Ovary (tissue), 7 donors: ENCODE measurements at regions not wholly inside any gene's neighbourhood (a gene's known extent, or its start where the extent isn't known, plus 50 kb on each side); places are given as distances from the start of the nearest gene placed in this dataset.

Experiments
- DNase-seq, 5 donors: peaks; one replicate each; pipeline ENCODE4 v3.0.0-alpha.2; 2019 to 2020
- H3K27ac ChIP-seq, 2 donors: fragments of 200-600 bp; one replicate each; pipeline versions ENCODE4 v1.5.1 to v1.8.0; 2019 to 2022
- H3K27me3 ChIP-seq: fragments of 200-600 bp; one replicate; pipeline ENCODE4 v1.8.0; 2022
- H3K36me3 ChIP-seq: fragments of 200-600 bp; sonication (generic); one replicate; pipeline ENCODE4 v1.5.1; 2019
- H3K4me1 ChIP-seq: one replicate; pipeline ENCODE4 v1.8.1; 2013; ENCODE audit warnings: mild to moderate bottlenecking, moderate library complexity; ENCODE audit not compliant: insufficient read depth
- H3K4me3 ChIP-seq: fragments of 200-600 bp; sonication (generic); one replicate; pipeline ENCODE4 v1.5.1; 2017
- H3K9me3 ChIP-seq, 2 donors: fragments of 200-600 bp in 1 of 2; sonication (generic) in 1 of 2; one replicate each; pipeline versions ENCODE4 v1.5.1 to v1.8.1; 2013 to 2019; ENCODE audit warnings: mild to moderate bottlenecking in 1 of 2, moderate library complexity in 1 of 2
- EP300 ChIP-seq: sonication (generic); formaldehyde crosslinking; IDR thresholded peaks from one replicate; pipeline ENCODE4 v1.6.1; 2017; ENCODE audit warnings: antibody characterized with exemption
- POLR2A ChIP-seq: fragments of 450-650 bp; IDR thresholded peaks from one replicate; pipeline ENCODE4 v1.6.1; 2017; ENCODE audit warnings: antibody characterized with exemption, mild to moderate bottlenecking, moderate library complexity
- whole genome bisulfite sequencing, 3 donors: extraction: QIAGEN DNeasy Blood & Tissue Kit in 1 of 3; methylation state at CpG; one replicate each; pipeline versions ENCODE4 v1.1.5 to v1.1.7; 2013 to 2017; 5-methylcytosine and 5-hydroxymethylcytosine counted together
- intact Hi-C, 4 donors: fragments of 100-400 bp; cut with DNase I; formaldehyde crosslinking; loops; one replicate each; pipeline versions ENCODE4 v1.11.0 to v1.15.1; 2022 to 2023
- TF ChIP-seq, protein P1 (sequence below), 3 donors: fragments of 450-650 bp in 2 of 3; fragments of 200-600 bp in 1 of 3; IDR thresholded peaks; one replicate each; pipeline versions ENCODE4 v1.5.1 to v1.8.0; 2016 to 2022; ENCODE audit warnings: antibody characterized with exemption in 3 of 3, mild to moderate bottlenecking in 1 of 3
- donor health status: DM: no; HTN: no; CAD: no; lungs with moderate emphysema.
- donor health status: DM: no; HTN: no; CAD: no.
- donor health status: Bipolar disorder and iron deficiency.
- donor health status: DM: no; HTN: no; CAD: no.
- donor health status: DM: yes; HTN: yes; CAD: no.

DNA sequence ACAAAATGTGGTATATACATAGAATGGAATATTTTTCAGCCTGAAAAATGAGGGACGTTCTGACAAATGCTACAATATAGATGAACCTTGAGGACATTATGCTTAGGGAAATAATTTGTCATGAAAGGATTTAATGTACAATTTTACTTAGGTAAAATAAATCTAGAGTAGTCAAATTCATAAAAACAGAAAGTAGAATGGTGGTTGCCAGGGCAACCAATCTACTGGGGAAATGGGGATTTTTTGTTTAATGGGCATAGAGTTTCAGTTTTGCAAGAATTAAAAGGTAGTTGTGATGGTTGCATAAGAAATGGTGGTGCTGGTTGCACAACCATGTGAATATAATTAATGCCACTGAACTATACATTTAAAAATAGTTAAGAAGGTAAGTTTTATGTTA is 296.0 kb upstream of the SP4 start:
- Histone ChIP-seq H3K4me1 (no peaks in the 10 kb centered on the region), H3K4me3 (no peak overlapping the region), H3K27ac (no peak overlapping the region), H3K9me3 (no peaks in the 10 kb centered on the region), H3K36me3 (no peaks in the 10 kb centered on the region), H3K27me3 (no peaks in the 10 kb centered on the region)
- intact Hi-C loops, result no loop called here
- no peak for DNase-seq
- 68 to 88% (median 78%) methylated on average over 1 of the region's 1 CpG for WGBS, 3 donors
- TF ChIP-seq EP300 (no peak), POLR2A (no peak)
- TF ChIP-seq, protein P1, sequence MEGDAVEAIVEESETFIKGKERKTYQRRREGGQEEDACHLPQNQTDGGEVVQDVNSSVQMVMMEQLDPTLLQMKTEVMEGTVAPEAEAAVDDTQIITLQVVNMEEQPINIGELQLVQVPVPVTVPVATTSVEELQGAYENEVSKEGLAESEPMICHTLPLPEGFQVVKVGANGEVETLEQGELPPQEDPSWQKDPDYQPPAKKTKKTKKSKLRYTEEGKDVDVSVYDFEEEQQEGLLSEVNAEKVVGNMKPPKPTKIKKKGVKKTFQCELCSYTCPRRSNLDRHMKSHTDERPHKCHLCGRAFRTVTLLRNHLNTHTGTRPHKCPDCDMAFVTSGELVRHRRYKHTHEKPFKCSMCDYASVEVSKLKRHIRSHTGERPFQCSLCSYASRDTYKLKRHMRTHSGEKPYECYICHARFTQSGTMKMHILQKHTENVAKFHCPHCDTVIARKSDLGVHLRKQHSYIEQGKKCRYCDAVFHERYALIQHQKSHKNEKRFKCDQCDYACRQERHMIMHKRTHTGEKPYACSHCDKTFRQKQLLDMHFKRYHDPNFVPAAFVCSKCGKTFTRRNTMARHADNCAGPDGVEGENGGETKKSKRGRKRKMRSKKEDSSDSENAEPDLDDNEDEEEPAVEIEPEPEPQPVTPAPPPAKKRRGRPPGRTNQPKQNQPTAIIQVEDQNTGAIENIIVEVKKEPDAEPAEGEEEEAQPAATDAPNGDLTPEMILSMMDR (IDR thresholded peaks at IDR 0.05), result no peak

DNA sequence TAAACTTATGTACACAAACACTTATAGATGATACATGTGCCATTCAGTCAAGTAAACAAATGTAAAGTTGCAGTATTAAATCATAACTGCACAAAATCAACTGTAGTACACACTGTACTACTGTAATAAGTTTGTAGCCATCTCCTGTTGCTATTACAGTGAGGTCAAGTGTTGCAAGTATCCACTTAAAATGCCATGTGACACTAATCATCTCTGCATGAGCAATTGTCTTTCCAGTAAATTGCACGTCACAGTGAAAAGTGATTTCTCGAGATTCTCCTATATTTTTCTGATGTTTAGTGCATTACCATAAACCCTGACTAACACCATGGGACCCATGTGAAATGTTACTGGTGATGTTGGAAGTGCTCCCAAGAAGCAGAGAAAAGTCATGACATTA is 293.3 kb upstream of the SP4 start:
- no peaks in the 10 kb centered on the region for H3K36me3 ChIP-seq
- 66 to 83% (median 81%) methylated on average over 2 of the region's 2 CpGs for WGBS, 3 donors

DNA sequence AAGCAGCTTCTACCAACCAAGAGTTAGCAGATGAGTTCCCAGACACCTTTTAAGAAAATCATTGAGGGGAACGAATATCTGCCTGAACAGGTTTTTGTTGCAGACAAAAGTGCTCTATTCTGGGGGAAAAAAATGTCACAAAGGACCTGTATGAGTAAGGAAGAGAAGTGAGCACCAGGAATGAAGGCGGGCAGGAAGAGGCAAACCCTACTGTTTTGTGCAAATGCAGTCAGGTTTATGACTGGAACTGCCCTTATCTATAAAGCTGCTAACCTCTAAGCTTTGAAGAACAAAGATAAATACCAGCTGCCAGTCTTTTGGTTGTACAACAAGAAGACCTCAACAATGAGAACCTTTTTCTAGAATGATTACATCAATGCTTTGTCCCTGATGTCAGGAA is 292.4 kb upstream of the SP4 start:
- no peaks in the 10 kb centered on the region for H3K27me3 ChIP-seq
- H3K4me1 ChIP-seq, result no peaks in the 10 kb centered on the region
- WGBS, 3 donors, result 75 to 89% (median 78%) methylated on average over 2 of the region's 2 CpGs
- H3K36me3 ChIP-seq, result no peaks in the 10 kb centered on the region
- no peaks in the 10 kb centered on the region for H3K9me3 ChIP-seq
- no peak for DNase-seq
- no peak overlapping the region for H3K4me3 ChIP-seq
- H3K27ac ChIP-seq, result no peak overlapping the region
- TF ChIP-seq POLR2A, result no peak
- TF ChIP-seq, protein P1 (IDR thresholded peaks at IDR 0.05), result no peak
- no peak for TF ChIP-seq EP300
- intact Hi-C loops, result no loop called here

More for the DNA sequence above, 293.3 kb upstream of the SP4 start:
- TF ChIP-seq POLR2A, result no peak
- TF ChIP-seq EP300, result no peak
- TF ChIP-seq, protein P1 (IDR thresholded peaks at IDR 0.05), result no peak
- intact Hi-C loops, result no loop called here
- Histone ChIP-seq H3K4me1 (no peaks in the 10 kb centered on the region), H3K27ac (no peak overlapping the region), H3K4me3 (no peak overlapping the region), H3K27me3 (no peaks in the 10 kb centered on the region), H3K9me3 (no peaks in the 10 kb centered on the region)
- DNase-seq, result no peak

DNA sequence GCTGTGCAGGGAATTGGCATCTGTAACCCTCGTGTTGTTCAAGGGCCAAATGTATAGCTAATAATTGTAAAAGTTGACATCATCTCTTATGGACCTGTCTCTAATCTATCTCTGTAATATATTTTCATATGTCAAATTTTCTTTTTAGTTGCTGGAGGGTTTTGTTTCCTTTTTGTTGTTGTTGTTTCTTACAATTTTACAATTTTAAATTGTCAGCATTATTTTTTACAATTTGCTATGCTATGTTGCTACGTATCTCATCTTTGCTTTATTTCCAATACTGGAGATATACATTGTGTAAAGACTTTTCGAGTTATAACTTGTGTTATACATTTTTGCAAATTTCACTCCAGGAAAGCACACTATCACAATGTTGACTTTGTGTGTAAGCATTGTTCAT is 290.2 kb upstream of the SP4 start:
- H3K27ac ChIP-seq, result no peak overlapping the region
- DNase-seq, result no peak
- H3K9me3 ChIP-seq, result no peaks in the 10 kb centered on the region
- intact Hi-C loops, result no loop called here
- no peaks in the 10 kb centered on the region for H3K27me3 ChIP-seq
- WGBS, 3 donors, result 77 to 81% (median 79%) methylated on average over 3 of the region's 3 CpGs
- H3K4me1 ChIP-seq, result no peaks in the 10 kb centered on the region
- no peaks in the 10 kb centered on the region for H3K36me3 ChIP-seq
- TF ChIP-seq POLR2A (no peak), EP300 (no peak)
- TF ChIP-seq, protein P1 (IDR thresholded peaks at IDR 0.05), result no peak
- H3K4me3 ChIP-seq, result no peak overlapping the region

GRCh38 chr7:21140622-21141021 is 287.3 kb upstream of the SP4 start:
- Histone ChIP-seq H3K9me3 (no peaks in the 10 kb centered on the region), H3K27me3 (no peaks in the 10 kb centered on the region), H3K36me3 (no peaks in the 10 kb centered on the region), H3K4me1 (no peaks in the 10 kb centered on the region), H3K27ac (no peak overlapping the region), H3K4me3 (no peak overlapping the region)
- intact Hi-C loops, result no loop called here
- WGBS, 3 donors, result 76 to 87% (median 83%) methylated on average over 3 of the region's 3 CpGs
- TF ChIP-seq, protein P1 (IDR thresholded peaks at IDR 0.05), result no peak
- TF ChIP-seq POLR2A (no peak), EP300 (no peak)
- no peak for DNase-seq
